ENCODE measurements at regions not wholly inside any gene's neighbourhood (a gene's known extent, or its start where the extent isn't known, plus 50 kb on each side); places are given as distances from the start of the nearest gene placed in this dataset.
"Not testable (repeated sequence)": the region's sequence is repeated elsewhere in the genome, so short reads cannot be mapped to it uniquely, and the experiment has no call there.

DNA sequence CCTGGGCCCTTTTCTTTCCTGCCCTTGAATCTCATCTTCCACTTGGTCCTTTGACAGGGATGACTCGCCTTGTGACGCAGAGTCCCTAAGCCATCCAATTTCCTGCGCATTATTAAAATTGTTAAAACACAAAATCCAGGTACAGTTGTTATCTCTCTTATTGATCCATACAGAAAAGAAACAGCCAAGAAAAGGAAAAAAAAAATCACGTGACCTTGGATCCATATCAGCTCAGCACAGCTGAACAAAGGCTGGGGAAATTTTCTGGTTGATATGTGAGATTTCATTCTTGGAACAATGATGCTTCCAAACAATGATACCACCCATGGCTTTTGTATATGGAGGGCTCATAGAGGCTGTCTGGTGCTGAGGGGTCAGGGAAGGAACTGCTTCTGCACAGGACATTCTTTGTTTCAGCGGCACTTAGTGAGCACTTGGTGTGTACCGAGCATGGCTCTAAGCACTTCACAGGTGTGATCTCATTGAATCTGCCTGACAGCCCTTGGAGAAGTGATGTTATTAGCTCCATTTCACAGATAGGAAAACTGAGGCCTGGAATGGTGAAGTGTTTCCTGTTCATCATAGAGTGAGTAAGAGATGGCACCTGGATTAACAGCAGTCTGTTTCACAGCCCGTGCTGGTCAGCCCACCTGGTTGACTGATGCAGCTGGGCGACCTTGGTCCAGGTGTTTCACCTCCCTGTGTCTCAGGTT, 155.0 kb upstream of the SULF2 start:
- DNase-seq: no peak

DNA sequence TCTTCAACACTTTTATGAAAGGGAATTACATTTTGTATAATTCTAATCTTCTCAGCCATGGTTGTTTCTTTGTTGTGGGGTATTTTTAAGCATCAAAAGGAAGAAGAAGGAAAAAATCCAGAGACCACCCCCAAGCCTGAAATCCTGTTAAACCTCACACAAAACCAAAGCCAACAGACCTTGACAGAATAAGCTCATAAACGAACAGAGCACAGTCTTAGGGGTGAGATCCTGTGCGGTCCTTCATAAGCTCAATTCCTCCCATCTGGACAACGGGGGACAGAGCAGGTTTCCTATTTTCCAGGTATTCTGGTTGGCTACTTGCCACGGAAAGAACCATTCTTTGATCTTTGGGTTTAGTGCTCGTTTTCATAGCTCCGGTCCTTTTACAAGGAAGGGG, 151.3 kb upstream of the SULF2 start:
- no peak for DNase-seq

DNA sequence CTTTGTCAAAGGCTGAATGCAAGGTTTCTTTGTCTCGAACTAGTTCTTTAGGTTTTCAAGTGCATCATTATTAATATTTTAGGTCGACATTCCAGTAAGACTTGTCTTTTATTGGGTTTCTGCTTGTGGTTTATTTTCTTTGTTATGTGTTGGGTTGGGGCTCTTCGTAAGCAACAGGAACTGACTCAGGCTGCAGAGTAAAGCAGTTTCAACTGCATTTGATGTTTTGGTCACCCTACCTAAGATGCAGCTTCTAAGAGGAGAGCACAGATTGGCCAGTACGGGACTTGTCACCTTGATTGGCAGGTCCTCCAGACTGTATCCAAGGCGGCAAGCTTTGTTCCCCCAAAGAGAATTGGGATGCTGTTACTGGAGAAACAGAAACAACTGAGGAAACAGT, 149.5 kb upstream of the SULF2 start:
- no peak for DNase-seq

GRCh38 chr20:47931443-47931842, 146.2 kb upstream of the SULF2 start:
- DNase-seq: no peak

- no peak for DNase-seq
These were observed 145.7 kb upstream of the SULF2 start for GRCh38 chr20:47931002-47931401.

- peak; percentile 24 to 47 (median 47) for DNase-seq
These were observed 144.3 kb upstream of the SULF2 start for GRCh38 chr20:47929368-47930115.

- no peak for DNase-seq
These were observed 142.7 kb upstream of the SULF2 start for GRCh38 chr20:47927944-47928343.

DNA sequence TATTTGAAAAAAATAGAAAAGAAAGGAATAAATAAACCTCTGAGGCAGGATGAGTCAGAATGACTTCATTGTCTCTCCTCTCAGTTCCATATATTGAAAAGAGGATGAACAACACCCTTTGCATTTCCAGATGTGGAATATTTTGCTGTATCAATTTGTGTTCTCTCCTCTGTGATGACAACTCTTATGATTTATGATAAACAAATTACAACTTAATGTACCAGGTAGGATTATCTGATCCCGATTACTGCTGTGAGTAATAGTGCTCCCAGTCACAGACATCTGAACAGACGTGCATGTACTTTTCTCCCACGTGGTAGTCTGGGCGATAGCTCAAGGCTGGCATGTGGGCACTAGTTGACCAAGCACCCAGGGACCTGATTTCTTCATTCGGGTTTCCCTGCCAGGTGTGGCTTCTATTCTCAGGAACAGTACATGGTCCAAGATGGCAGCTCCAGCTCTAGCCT, 142.1 kb upstream of the SULF2 start:
- DNase-seq: peak in 2 of 3 donors; percentile 24

DNA sequence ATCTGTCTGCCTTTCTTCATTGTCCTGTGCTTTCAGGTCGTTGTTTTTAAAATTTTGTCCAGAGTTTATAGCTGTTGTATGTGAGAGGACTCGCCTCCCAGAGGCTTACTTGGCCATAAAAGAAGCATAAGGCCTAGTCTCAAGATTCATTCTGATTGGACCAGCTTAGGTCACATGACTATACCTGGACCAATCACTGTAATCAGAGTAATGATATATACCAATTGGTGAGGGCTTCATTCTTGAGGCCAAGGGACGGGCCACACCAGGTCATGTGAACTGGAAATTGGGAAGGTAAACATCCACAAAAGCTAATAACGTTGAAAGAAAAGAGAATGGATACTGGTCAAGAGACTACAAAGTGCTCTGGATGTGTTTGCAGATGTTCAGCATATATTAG, 141.4 kb upstream of the SULF2 start:
- no peak for DNase-seq

GRCh38 chr20:47925593-47925992, 140.3 kb upstream of the SULF2 start:
- no peak for DNase-seq

GRCh38 chr20:47922269-47922668, 137.0 kb upstream of the SULF2 start:
- peak; percentile 12 to 33 (median 20) for DNase-seq

- not testable (repeated sequence) for DNase-seq
These were observed 136.5 kb upstream of the SULF2 start for GRCh38 chr20:47921829-47922228.

- DNase-seq: no peak
These were observed 136.1 kb upstream of the SULF2 start for GRCh38 chr20:47921408-47921807.

- DNase-seq: no peak
These were observed 132.3 kb upstream of the SULF2 start for GRCh38 chr20:47917549-47918070.

- no peak for DNase-seq
These were observed 130.2 kb upstream of the SULF2 start for GRCh38 chr20:47915495-47915894.

GRCh38 chr20:47914792-47915191, 129.5 kb upstream of the SULF2 start:
- DNase-seq: no peak

DNA sequence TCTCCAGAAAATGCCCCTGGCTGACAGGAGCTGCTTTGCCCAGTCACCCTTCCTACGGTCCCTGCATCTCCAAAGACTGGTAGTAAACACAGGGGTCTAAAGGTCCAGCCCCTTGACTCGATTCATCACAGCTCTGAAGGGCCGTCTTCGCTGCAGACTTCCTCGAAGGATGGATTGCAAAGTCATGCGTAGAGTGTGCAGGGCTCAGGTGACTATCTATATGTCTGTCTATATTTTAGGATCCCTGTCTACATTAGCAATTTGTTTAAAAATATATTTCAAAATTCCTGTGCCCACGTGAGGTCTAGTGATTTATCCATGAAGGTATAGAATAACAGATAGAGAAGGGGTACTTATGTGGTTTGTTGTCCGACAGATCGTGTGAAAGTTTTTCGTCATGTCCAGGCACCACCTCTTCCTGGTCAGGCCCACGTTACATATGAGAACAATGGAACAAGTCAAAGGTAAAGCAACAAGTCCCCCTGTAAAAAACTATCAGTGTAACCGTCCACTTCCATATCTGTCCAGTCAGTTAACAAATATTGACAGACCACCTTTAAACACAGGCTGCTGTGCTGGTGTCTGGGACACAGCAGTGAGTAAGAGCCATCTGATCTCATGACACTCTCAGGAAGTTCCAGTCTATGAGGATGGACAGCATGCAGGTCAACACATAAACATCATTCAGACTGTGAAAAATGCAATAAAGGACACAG, 127.7 kb upstream of the SULF2 start:
- DNase-seq: not testable (repeated sequence)

- DNase-seq: not testable (repeated sequence)
These were observed 126.9 kb upstream of the SULF2 start for GRCh38 chr20:47912165-47912564.

DNA sequence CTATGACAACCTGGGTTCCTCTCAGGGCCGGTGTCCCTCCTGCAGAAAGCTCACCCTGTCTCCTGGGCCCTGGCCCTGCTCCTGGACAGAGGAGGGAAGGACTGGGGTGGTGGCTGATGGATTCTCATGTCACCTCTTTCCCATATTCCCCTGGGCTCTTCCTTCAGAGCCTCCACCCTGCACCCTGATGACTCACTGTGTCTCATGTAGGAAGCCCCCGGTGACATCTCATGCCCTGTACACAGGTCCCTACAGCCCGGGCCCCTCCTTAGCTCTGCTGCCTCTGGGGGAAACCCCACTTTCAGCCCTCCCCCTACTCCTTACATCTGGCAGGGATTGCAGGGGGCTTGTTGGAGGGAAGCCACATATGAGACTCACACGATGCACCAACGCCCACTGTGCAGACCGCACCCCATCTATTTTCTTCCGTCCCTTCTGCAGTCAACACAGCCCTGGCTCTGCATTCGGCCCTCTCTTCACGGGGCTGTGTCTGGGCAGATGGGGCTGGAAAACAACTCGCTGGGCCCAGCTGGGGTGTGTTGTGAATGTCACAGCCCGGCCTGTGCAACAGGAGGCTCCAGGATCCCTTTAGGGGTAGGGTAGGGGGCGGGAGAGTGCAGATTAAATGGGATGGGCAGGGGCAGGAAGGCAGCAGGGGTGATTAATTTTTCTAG, 124.6 kb upstream of the SULF2 start:
- not testable (repeated sequence) for DNase-seq

DNA sequence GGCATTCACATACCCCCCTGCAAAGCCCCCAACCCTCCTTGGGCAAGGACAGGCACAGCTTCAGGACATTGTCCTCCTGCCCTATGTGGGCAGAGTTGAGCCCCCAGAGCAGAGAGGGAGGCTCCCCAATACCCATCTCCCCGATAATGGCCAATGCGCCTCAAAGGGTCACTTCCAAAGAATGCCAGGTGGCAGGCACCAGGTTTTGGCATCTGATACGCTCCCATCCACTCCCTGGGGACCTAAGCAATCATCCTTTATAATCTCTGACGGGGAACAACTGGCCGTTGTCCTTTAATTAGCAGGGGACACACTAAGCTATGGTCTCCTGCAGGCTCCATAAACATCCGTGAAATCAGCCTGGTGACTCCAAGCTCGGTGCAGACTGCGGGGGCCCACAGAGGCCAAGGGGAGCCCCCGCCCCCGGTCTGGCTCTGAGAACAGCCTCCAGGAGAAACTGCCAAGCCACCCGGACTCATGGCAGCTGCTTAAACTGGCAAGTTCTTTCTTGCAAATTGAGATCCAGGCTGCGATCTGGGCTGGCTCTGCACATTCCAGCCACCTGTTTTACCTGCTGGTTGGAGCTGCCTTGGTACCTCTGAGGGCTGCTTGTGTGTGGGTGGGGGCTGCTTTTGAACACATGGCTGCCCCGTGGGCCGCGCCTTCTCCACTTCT, 123.2 kb upstream of the SULF2 start:
- not testable (repeated sequence) for DNase-seq

DNA sequence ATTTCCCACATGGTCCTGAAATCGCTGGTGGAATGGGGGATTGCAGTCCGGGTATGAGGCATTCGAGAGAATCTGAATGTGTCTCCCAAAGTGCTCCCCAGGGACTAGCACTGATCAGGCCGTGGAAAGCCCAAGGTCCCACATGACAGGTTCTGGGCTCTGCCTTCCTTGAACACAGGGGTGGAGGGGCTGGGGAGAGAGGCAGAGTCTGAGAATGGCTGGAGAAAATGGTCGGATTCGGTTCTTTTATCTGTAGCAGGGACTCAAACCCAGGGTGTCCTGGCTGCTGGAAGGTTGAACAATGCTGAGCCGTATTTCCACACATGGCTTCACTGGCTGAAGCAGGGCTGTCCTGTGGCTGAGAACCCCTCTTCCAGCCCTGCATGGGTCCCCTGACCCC, 122.7 kb upstream of the SULF2 start:
- DNase-seq: not testable (repeated sequence)

GRCh38 chr20:47907031-47907675, 121.9 kb upstream of the SULF2 start:
- no peak for DNase-seq

Data from suppressor macrophage treated with lipopolysaccharide for 1 hour (primary cell).